ENCODE measurements at regions not wholly inside any gene's neighbourhood (a gene's known extent, or its start where the extent isn't known, plus 50 kb on each side); places are given as distances from the start of the nearest gene placed in this dataset.

DNA sequence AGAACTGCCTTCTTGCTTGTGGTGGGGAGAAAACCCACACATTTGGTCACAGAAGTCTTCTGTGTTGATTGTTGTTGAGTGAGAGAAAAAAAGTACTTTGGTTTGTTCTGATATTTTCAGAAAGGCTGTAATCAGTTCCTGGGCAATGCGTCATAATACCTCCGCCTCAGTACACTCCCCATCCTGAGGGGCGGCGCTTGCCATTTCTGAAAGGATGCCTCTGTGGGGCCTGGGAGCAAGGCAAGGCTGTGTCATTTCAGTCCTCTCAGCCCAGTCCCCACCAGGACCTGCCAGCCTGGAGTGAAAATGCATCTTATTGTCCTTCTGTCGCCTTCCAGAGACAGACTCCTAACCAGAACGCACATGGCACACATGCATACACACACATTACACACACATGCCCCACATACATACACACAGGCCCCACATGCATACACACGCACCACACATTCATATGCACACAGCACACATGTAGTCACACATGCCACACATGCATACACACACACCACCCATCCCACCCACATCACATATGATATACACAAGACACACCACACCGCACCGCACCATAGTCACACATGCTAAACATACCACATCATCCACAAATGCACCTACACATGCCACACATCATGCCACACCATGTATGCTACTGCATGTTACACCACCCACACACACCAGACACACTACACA, 90.0 kb downstream of the CXCL12 start:
- DNase-seq (ENCODE audit: low read depth), result no peak
- TF ChIP-seq, protein P1, sequence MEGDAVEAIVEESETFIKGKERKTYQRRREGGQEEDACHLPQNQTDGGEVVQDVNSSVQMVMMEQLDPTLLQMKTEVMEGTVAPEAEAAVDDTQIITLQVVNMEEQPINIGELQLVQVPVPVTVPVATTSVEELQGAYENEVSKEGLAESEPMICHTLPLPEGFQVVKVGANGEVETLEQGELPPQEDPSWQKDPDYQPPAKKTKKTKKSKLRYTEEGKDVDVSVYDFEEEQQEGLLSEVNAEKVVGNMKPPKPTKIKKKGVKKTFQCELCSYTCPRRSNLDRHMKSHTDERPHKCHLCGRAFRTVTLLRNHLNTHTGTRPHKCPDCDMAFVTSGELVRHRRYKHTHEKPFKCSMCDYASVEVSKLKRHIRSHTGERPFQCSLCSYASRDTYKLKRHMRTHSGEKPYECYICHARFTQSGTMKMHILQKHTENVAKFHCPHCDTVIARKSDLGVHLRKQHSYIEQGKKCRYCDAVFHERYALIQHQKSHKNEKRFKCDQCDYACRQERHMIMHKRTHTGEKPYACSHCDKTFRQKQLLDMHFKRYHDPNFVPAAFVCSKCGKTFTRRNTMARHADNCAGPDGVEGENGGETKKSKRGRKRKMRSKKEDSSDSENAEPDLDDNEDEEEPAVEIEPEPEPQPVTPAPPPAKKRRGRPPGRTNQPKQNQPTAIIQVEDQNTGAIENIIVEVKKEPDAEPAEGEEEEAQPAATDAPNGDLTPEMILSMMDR (IDR thresholded peaks at IDR 0.05; ENCODE audit: insufficient read depth, low read depth, low read length, missing control alignments), result no peak
- H3K4me3 ChIP-seq (ENCODE audit: low read depth, low read length), result no peak overlapping the region

DNA sequence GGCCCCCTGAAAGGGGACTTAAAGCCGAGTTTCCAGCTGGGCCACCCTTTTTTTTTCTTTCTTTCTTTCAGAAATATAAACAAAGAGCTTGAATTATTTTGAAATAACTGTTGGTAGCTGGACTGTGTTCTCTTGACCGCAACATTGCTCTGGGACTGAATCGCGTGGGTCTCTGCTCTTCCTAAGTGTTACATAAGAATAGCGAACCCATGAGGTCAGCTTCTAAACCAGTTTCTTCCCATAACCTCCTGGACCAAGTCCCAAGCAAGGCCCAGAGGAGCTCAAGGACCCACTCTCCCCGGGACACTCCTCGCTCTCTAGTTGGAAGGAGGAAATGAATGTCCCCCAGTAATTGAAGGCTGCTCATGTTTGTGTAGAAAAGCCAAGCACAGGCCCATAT, 91.1 kb downstream of the CXCL12 start:
- TF ChIP-seq, protein P1 (IDR thresholded peaks at IDR 0.05; ENCODE audit: insufficient read depth, low read depth, low read length, missing control alignments), result no peak
- no peak overlapping the region for H3K4me3 ChIP-seq (ENCODE audit: low read depth, low read length)
- DNase-seq (ENCODE audit: low read depth), result no peak

DNA sequence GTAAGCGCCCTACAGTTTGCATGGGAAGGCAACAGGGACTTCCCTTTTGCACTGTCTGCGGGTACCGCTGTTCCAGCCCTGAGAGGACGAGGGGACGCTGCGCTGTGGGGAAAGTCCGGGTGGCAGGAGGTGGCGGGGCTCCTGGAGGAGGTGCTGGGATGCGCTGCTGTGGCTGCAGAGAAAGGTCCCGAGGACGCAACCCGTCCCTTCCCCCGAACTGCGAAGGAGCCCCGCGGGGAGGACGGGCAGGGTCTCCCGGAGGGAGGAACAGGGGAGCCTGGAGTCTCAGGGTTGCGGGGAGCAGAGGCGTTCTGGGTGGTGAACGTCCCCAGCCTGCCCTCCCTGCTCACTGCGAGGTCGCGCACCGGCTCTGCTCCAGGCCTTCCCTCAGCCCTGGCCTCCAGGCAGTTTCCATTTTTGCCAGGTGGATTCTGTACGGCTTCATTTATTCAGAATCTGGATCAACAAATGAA, 91.6 kb downstream of the CXCL12 start:
- H3K4me3 ChIP-seq (ENCODE audit: low read depth, low read length), result no peak overlapping the region
- TF ChIP-seq, protein P1 (IDR thresholded peaks at IDR 0.05; ENCODE audit: insufficient read depth, low read depth, low read length, missing control alignments), result no peak
- DNase-seq (ENCODE audit: low read depth), result no peak

DNA sequence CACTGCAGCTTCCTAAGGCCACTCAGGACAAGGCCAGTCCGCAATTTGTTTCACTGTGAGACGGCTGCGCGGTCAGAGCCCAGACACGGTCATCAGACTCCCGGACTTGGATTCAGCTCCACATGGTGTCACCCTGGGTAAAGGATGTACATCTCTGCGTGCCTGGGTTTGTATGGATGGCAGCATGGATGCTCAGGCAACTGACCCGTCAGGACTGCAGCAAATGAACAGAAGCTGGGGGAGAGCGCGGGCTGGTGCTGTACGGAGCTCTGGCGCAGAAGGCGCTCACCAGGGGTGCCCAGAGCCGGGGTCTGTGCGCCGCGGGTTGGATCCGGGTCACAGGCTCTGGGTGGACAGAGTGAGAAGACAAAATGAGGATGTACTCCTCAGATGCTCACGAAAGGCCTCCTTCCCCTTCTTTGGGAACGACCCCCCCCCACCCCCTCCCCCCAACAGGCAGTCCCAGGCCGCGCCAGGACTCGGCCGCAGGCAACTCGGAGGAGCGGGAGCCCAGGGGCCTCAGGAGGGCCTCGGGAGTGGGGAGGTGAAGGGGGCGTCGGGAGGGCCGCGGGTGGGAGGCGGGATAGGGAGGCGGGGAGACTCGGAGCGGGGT, 92.4 kb downstream of the CXCL12 start:
- TF ChIP-seq, protein P1 (IDR thresholded peaks at IDR 0.05; ENCODE audit: insufficient read depth, low read depth, low read length, missing control alignments), result no peak
- DNase-seq (ENCODE audit: low read depth), result no peak
- H3K4me3 ChIP-seq (ENCODE audit: low read depth, low read length), result no peak overlapping the region

DNA sequence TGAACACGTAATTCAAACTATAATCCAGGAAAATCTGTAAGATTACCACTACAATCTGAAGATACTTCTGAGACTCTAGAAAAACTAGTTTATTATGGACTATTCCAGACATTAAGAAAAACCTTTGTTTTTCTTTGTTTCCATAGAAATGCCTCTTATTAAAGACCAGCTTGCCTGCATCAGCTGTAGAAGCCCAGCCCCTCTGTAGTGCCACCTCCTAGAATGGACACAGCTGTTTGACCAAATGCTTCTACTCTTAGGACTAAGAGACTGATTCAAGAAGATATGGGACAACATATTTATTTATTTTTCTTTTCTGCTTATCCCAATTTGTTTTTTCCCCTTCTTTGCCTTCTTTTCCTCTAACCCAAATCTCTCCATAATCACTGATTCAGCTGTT, 93.8 kb downstream of the CXCL12 start:
- H3K4me3 ChIP-seq (ENCODE audit: low read depth, low read length), result no peak overlapping the region
- no peak for DNase-seq (ENCODE audit: low read depth)
- TF ChIP-seq, protein P1 (IDR thresholded peaks at IDR 0.05; ENCODE audit: insufficient read depth, low read depth, low read length, missing control alignments), result no peak

DNA sequence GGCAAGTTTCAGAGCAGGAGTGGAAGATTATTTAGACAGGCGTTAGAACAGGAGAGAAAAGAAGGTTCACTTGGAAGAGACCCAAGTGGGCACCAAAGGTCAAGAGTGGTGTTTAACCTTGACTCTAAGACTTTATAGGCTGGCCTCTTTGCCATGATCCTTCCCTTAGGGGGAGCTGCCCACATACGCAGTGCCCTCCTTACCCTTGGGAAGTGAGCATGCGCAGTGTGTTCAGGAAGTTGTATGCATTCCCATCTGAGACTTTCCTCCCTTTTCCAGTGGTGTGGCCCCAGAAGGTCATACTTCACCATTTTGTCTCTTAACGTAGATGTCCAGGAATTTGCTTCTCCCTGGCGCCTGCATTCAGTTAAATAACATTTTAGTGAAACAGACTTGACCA, 95.8 kb downstream of the CXCL12 start:
- TF ChIP-seq, protein P1 (IDR thresholded peaks at IDR 0.05; ENCODE audit: insufficient read depth, low read depth, low read length, missing control alignments), result no peak
- DNase-seq (ENCODE audit: low read depth), result no peak
- H3K4me3 ChIP-seq (ENCODE audit: low read depth, low read length), result no peak overlapping the region

All from GM12865 (cell line).